IMR-90 (cell line): ENCODE measurements at regions not wholly inside any gene's neighbourhood (a gene's known extent, or its start where the extent isn't known, plus 50 kb on each side); places are given as distances from the start of the nearest gene placed in this dataset.

Experiments
- ATAC-seq: fragments of 200-7000 bp; cut with Tn5 transposase; 2 replicates; pipeline ENCODE4 v1.9.1; 2020; ENCODE audit warnings: low read depth, mild to moderate bottlenecking, moderate library complexity
- BruUV-seq: library from RNA; stranded (reverse); fragments of 400-500 nt; replicated peaks from 2 replicates; lab custom pipeline; 2021; lab: Mats Ljungman, UMichigan
- CTCF ChIA-PET: fragments of 300-600 bp; formaldehyde crosslinking; extraction: SDS; loops from one replicate; lab custom pipeline; 2021; ENCODE audit warnings: antibody characterized with exemption; lab: Yijun Ruan, JAX
- POLR2A ChIA-PET: fragments of 300-600 bp; sonication (Branson Sonifier 250); formaldehyde crosslinking; loops from one replicate; lab custom pipeline; 2022; ENCODE audit warnings: antibody characterized with exemption; ENCODE audit not compliant: unreplicated experiment; lab: Charles Lee
- DNase-seq: peaks from one replicate; pipeline ENCODE4 v3.0.0; 2013
- H2AFZ ChIP-seq: replicated peaks from 2 replicates; pipeline ENCODE3; 2013; ENCODE audit warnings: low read length, mild to moderate bottlenecking; ENCODE audit not compliant: poor library complexity
- H2AK5ac ChIP-seq: 2 replicates; pipeline ENCODE4 v1.6.1; 2013; ENCODE audit warnings: low read depth, low read length, inconsistent platforms
- H2AK9ac ChIP-seq: replicated peaks from 2 replicates; pipeline ENCODE3; 2013; ENCODE audit warnings: mild to moderate bottlenecking, low read depth, low read length, moderate library complexity; ENCODE audit not compliant: poor library complexity
- H2BK120ac ChIP-seq: 2 replicates; pipeline ENCODE4 v1.6.1; 2013; ENCODE audit warnings: low read depth, low read length, inconsistent platforms
- H2BK15ac ChIP-seq: 3 replicates; pipeline ENCODE4 v1.6.1; 2013; ENCODE audit warnings: low read depth, low read length, inconsistent platforms
- H2BK20ac ChIP-seq: 2 replicates; pipeline ENCODE4 v1.6.1; 2013; ENCODE audit warnings: low read depth, mild to moderate bottlenecking, inconsistent platforms, low read length, moderate library complexity
- H2BK5ac ChIP-seq: 2 replicates; pipeline ENCODE4 v1.6.1; 2013; ENCODE audit warnings: mild to moderate bottlenecking, low read depth, low read length, inconsistent platforms; ENCODE audit not compliant: poor library complexity, severe bottlenecking
- H3K14ac ChIP-seq: replicated peaks from 2 replicates; pipeline ENCODE4 v1.6.1; 2013; ENCODE audit warnings: low read depth, low read length, inconsistent platforms
- H3K18ac ChIP-seq: 2 replicates; pipeline ENCODE4 v1.6.1; 2013; ENCODE audit warnings: low read depth, low read length, control low read depth
- H3K23ac ChIP-seq: 2 replicates; pipeline ENCODE4 v1.6.1; 2013; ENCODE audit warnings: low read depth, low read length, inconsistent platforms
- H3K27ac ChIP-seq: 2 replicates; pipeline ENCODE4 v1.5.1; 2013; ENCODE audit warnings: mild to moderate bottlenecking, control low read depth, low read length; ENCODE audit not compliant: insufficient read depth
- H3K27me3 ChIP-seq: 2 replicates; pipeline ENCODE4 v1.6.1; 2013; ENCODE audit warnings: low read length; ENCODE audit not compliant: control insufficient read depth, insufficient read depth
- H3K36me3 ChIP-seq: 2 replicates; pipeline ENCODE4 v1.6.1; 2013; ENCODE audit warnings: low read length, mixed read lengths; ENCODE audit not compliant: control insufficient read depth, insufficient read depth
- H3K4ac ChIP-seq: 2 replicates; pipeline ENCODE4 v1.6.1; 2013; ENCODE audit warnings: low read depth, low read length, inconsistent platforms
- H3K4me1 ChIP-seq: 2 replicates; pipeline ENCODE4 v1.6.1; 2013; ENCODE audit warnings: low read length, mixed read lengths; ENCODE audit not compliant: control insufficient read depth, insufficient read depth
- H3K4me2 ChIP-seq: 2 replicates; pipeline ENCODE4 v1.6.1; 2013; ENCODE audit warnings: low read depth, mild to moderate bottlenecking, control low read depth, low read length, moderate library complexity
- H3K4me3 ChIP-seq: 2 replicates; pipeline ENCODE4 v1.5.1; 2013; ENCODE audit warnings: low read depth, mild to moderate bottlenecking, control low read depth, low read length, moderate library complexity; ENCODE audit not compliant: insufficient read depth
- H3K56ac ChIP-seq: 2 replicates; pipeline ENCODE4 v1.6.1; 2013; ENCODE audit warnings: low read length, inconsistent platforms; ENCODE audit not compliant: insufficient read depth; ENCODE audit errors: extremely low read depth
- H3K79me1 ChIP-seq, 2 experiments: 2 replicates each; pipeline ENCODE4 v1.6.1; 2013; ENCODE audit warnings: low read length in 2 of 2, inconsistent platforms in 1 of 2, low read depth in 1 of 2
- H3K9ac ChIP-seq: 2 replicates; pipeline ENCODE4 v1.6.1; 2013; ENCODE audit warnings: low read depth, low read length, control low read depth
- H3K9me1 ChIP-seq: 2 replicates; pipeline ENCODE4 v1.6.1; 2013; ENCODE audit warnings: low read length, inconsistent platforms; ENCODE audit not compliant: insufficient read depth
- H3K9me3 ChIP-seq: 2 replicates; pipeline ENCODE4 v1.6.1; 2013; ENCODE audit warnings: low read length; ENCODE audit not compliant: control insufficient read depth, insufficient read depth
- H4K20me1 ChIP-seq: 2 replicates; pipeline ENCODE4 v1.6.1; 2013; ENCODE audit warnings: low read length, inconsistent platforms; ENCODE audit not compliant: insufficient read depth
- H4K5ac ChIP-seq: 2 replicates; pipeline ENCODE4 v1.6.1; 2013; ENCODE audit warnings: mild to moderate bottlenecking, low read depth, low read length, control low read depth
- H4K8ac ChIP-seq, 2 experiments: 2 replicates each; pipeline ENCODE4 v1.6.1; 2013; ENCODE audit warnings: low read depth in 2 of 2, low read length in 2 of 2, control low read depth in 1 of 2, inconsistent platforms in 1 of 2
- H4K91ac ChIP-seq: 2 replicates; pipeline ENCODE4 v1.6.1; 2013; ENCODE audit warnings: low read depth, low read length, inconsistent platforms; ENCODE audit not compliant: insufficient read depth
- BHLHE40 ChIP-seq: fragments of 150-350 bp; IDR thresholded peaks from 2 replicates; pipeline ENCODE4 v1.6.1; 2016; ENCODE audit warnings: mild to moderate bottlenecking, low read depth, low read length
- CEBPB ChIP-seq: IDR thresholded peaks from 2 replicates; pipeline ENCODE4 v1.6.1; 2012; ENCODE audit warnings: low read depth, low read length, improper control_type of control experiment
- MAFK ChIP-seq: IDR thresholded peaks from 2 replicates; pipeline ENCODE4 v1.6.1; 2012; ENCODE audit warnings: low read depth, low read length, improper control_type of control experiment
- NFE2L2 ChIP-seq: fragments of 150-350 bp; IDR thresholded peaks from 2 replicates; pipeline ENCODE4 v1.6.1; 2016; ENCODE audit warnings: low read depth, mild to moderate bottlenecking, low read length
- WGBS, 2 experiments: methylation state at CpG; one replicate each; pipeline versions ENCODE4 v1.1.5 to v1.1.7; 2013; ENCODE audit warnings: missing lambda C conversion rate in 2 of 2; ENCODE audit not compliant: insufficient read length in 1 of 2; ENCODE audit errors: extremely low coverage in 2 of 2; 5-methylcytosine and 5-hydroxymethylcytosine counted together
- dilution Hi-C: fragments of 300-500 bp; cut with HindIII; formaldehyde crosslinking; loops from one replicate; pipeline ENCODE4 v1.14.3; 2018; ENCODE audit warnings: low sequenced_read_pairs; ENCODE audit not compliant: unreplicated experiment
- in situ Hi-C: fragments of 300-500 bp; cut with MboI; formaldehyde crosslinking; loops from 3 replicates; pipeline ENCODE4 v1.14.3; 2019; ENCODE audit warnings: low sequenced_read_pairs, inconsistent platforms, mixed read lengths
- intact Hi-C: fragments of 100-400 bp; cut with micrococcal nuclease; formaldehyde crosslinking; loops from 2 replicates; pipeline ENCODE4 v1.10.0; 2022

GRCh38 chr16:35425270-35425669 is 1965.9 kb downstream of the TP53TG3F start:
- Histone ChIP-seq H2BK120ac (no peak overlapping the region), H2AK5ac (no peak overlapping the region), H4K8ac (no peak overlapping the region), H3K9me1 (no peaks in the 10 kb centered on the region), H4K20me1 (no peaks in the 10 kb centered on the region), H3K27me3 (no peaks in the 10 kb centered on the region), H2AFZ (no peak overlapping the region), H3K23ac (no peak overlapping the region), H3K9ac (no peak overlapping the region), H3K9me3 (peaks cover 7% of the 10 kb centered on the region), H4K5ac (no peak overlapping the region), H2BK5ac (no peak overlapping the region), H4K91ac (no peak overlapping the region), H3K4me1 (no peaks in the 10 kb centered on the region), H3K4me3 (no peak overlapping the region), H3K4ac (no peak overlapping the region), H3K27ac (no peak overlapping the region), H2AK9ac (no peak overlapping the region), H3K36me3 (no peaks in the 10 kb centered on the region), H3K18ac (no peak overlapping the region), H3K14ac (no peak overlapping the region), H3K4me2 (no peak overlapping the region), H2BK20ac (no peak overlapping the region), H2BK15ac (no peak overlapping the region), H3K56ac (no peak overlapping the region), H3K79me1 (no peaks in the 10 kb centered on the region)
- ChIA-PET CTCF (no interaction called here), POLR2A (no interaction called here)
- TF ChIP-seq BHLHE40 (no peak), MAFK (no peak), CEBPB (no peak), NFE2L2 (no peak)
- BruUV-seq, result no TSS peak
- no peak for DNase-seq
- intact Hi-C loops (no loop called here), in situ Hi-C loops (no loop called here), dilution Hi-C loops (no loop called here)
- no peak for ATAC-seq
- WGBS, 2 experiments, result 40% methylated on average over 2 of the region's 32 CpGs; no CpG with 5 or more reads in 1 of the 2 experiments
